C4-2B (cell line): ENCODE measurements at regions not wholly inside any gene's neighbourhood (a gene's known extent, or its start where the extent isn't known, plus 50 kb on each side); places are given as distances from the start of the nearest gene placed in this dataset.

Source experiments
- ZFX ChIP-seq: fragments of 450-650 bp; IDR thresholded peaks from 2 replicates; pipeline ENCODE4 v1.6.1; 2017
- TF ChIP-seq, protein P1 (sequence below): fragments of 450-650 bp; conservative IDR thresholded peaks from 2 replicates; pipeline ENCODE4 v1.5.1; 2017; ENCODE audit warnings: mild to moderate bottlenecking

DNA sequence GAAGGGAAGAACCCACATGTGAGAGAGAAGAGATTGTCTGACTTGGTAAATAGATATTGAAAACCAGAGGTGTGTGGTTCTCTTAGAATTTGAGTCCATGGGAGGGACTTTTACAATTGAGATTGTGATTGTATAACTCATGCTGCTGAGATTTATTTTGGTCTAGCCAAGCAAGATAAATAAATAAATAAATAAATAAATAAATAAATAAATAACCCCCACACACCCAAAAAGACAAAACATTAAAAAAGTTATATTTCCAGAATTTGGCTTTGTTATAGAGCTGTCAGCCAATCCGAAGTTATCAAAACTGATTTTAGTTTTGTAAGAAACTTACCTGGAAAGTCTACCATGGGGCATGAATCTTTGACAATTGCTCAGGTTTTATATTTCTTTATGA is 416.6 kb downstream of the ZSWIM6 start:
- TF ChIP-seq, protein P1, sequence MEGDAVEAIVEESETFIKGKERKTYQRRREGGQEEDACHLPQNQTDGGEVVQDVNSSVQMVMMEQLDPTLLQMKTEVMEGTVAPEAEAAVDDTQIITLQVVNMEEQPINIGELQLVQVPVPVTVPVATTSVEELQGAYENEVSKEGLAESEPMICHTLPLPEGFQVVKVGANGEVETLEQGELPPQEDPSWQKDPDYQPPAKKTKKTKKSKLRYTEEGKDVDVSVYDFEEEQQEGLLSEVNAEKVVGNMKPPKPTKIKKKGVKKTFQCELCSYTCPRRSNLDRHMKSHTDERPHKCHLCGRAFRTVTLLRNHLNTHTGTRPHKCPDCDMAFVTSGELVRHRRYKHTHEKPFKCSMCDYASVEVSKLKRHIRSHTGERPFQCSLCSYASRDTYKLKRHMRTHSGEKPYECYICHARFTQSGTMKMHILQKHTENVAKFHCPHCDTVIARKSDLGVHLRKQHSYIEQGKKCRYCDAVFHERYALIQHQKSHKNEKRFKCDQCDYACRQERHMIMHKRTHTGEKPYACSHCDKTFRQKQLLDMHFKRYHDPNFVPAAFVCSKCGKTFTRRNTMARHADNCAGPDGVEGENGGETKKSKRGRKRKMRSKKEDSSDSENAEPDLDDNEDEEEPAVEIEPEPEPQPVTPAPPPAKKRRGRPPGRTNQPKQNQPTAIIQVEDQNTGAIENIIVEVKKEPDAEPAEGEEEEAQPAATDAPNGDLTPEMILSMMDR: no peak
- TF ChIP-seq ZFX: no peak
